ENCODE measurements at regions not wholly inside any gene's neighbourhood (a gene's known extent, or its start where the extent isn't known, plus 50 kb on each side); places are given as distances from the start of the nearest gene placed in this dataset.
"Not testable (repeated sequence)": the region's sequence is repeated elsewhere in the genome, so short reads cannot be mapped to it uniquely, and the experiment has no call there.

- WGBS, 5 donors = 61 to 85% (median 78%) methylated on average over 3 of the region's 3 CpGs
- peaks cover 0 to 6% (median 0%) of the 10 kb centered on the region in 8 donors for H3K9me3 ChIP-seq
- H3K36me3 ChIP-seq = no peaks in the 10 kb centered on the region
- DNase-seq = no peak
- no peak for TF ChIP-seq CTCF (IDR thresholded peaks at IDR 0.05 in 8 of 11, conservative IDR thresholded peaks at IDR 0.05 in 3 of 11)
- no peak for TF ChIP-seq POLR2AphosphoS5 (IDR thresholded peaks at IDR 0.05)
- TF ChIP-seq POLR2A (IDR thresholded peaks at IDR 0.05) = no peak
- H3K27ac ChIP-seq = no peak overlapping the region
- H3K4me3 ChIP-seq = no peak overlapping the region
- intact Hi-C loops (cut with DNase I; ENCODE audit: low total_unique reads) = no loop called here
- H3K4me1 ChIP-seq = no peaks in the 10 kb centered on the region
- peaks cover 0 to 9% (median 0%) of the 10 kb centered on the region in 7 donors for H3K27me3 ChIP-seq (replicated peaks in 1 of 7)
These were observed 248.5 kb upstream of the PLPP4 start for GRCh38 chr10:120208488-120208887.

- H3K27me3 ChIP-seq (replicated peaks in 1 of 7) = peaks cover 0 to 6% (median 0%) of the 10 kb centered on the region in 7 donors
- no peak for DNase-seq
- no peak for TF ChIP-seq POLR2A (IDR thresholded peaks at IDR 0.05)
- no peak for TF ChIP-seq CTCF (IDR thresholded peaks at IDR 0.05 in 8 of 11, conservative IDR thresholded peaks at IDR 0.05 in 3 of 11)
- no peak for TF ChIP-seq POLR2AphosphoS5 (IDR thresholded peaks at IDR 0.05)
- H3K9me3 ChIP-seq = peaks cover 0 to 6% (median 0%) of the 10 kb centered on the region in 8 donors
- intact Hi-C loops (cut with DNase I; ENCODE audit: low total_unique reads) = no loop called here
- no peak overlapping the region for H3K4me3 ChIP-seq
- H3K4me1 ChIP-seq = no peaks in the 10 kb centered on the region
- WGBS, 5 donors = 69 to 77% (median 75%) methylated on average over 7 of the region's 7 CpGs
- H3K27ac ChIP-seq = no peak overlapping the region
- H3K36me3 ChIP-seq = no peaks in the 10 kb centered on the region
These were observed 247.8 kb upstream of the PLPP4 start for GRCh38 chr10:120209124-120209762.

- H3K9me3 ChIP-seq = peaks cover 0 to 6% (median 0%) of the 10 kb centered on the region in 8 donors
- no peak for DNase-seq
- H3K4me1 ChIP-seq = no peaks in the 10 kb centered on the region
- no peak overlapping the region for H3K4me3 ChIP-seq
- intact Hi-C loops (cut with DNase I; ENCODE audit: low total_unique reads) = no loop called here
- whole genome bisulfite sequencing, 5 donors = 78 to 100% (median 91%) methylated on average over 2 of the region's 2 CpGs
- H3K36me3 ChIP-seq = no peaks in the 10 kb centered on the region
- TF ChIP-seq POLR2AphosphoS5 (IDR thresholded peaks at IDR 0.05) = no peak
- no peak for TF ChIP-seq CTCF (IDR thresholded peaks at IDR 0.05 in 8 of 11, conservative IDR thresholded peaks at IDR 0.05 in 3 of 11)
- TF ChIP-seq POLR2A (IDR thresholded peaks at IDR 0.05) = no peak
- no peak overlapping the region for H3K27ac ChIP-seq
- H3K27me3 ChIP-seq (replicated peaks in 1 of 7) = no peaks in the 10 kb centered on the region
These were observed 244.8 kb upstream of the PLPP4 start for GRCh38 chr10:120212275-120212674.

GRCh38 chr10:120213283-120213682 lies 243.7 kb upstream of the PLPP4 start:
- H3K36me3 ChIP-seq; DNase-seq; H3K27ac ChIP-seq; H3K9me3 ChIP-seq; H3K4me1 ChIP-seq; H3K27me3 ChIP-seq (replicated peaks in 1 of 7); intact Hi-C loops (cut with DNase I; ENCODE audit: low total_unique reads); H3K4me3 ChIP-seq: not testable (repeated sequence)
- WGBS, 5 donors = 70 to 87% (median 79%) methylated on average over 2 of the region's 2 CpGs
